Adrenal gland (tissue), 5 donors: ENCODE measurements at regions not wholly inside any gene's neighbourhood (a gene's known extent, or its start where the extent isn't known, plus 50 kb on each side); places are given as distances from the start of the nearest gene placed in this dataset.

Experiments
- CTCF ChIP-seq, 6 experiments: fragments of 450-650 bp in 4 of 6; fragments of 200-600 bp in 2 of 6; sonication (generic) in 1 of 6; IDR thresholded peaks; 1 replicate in 5 of 6; 2 replicates in 1 of 6; pipeline versions ENCODE4 v1.5.1 to v1.8.0; 2016 to 2021; ENCODE audit warnings: antibody characterized with exemption in 6 of 6, mild to moderate bottlenecking in 2 of 6, moderate library complexity in 1 of 6
- POLR2A ChIP-seq, 2 donors: fragments of 450-650 bp; IDR thresholded peaks; one replicate each; pipeline ENCODE4 v1.6.1; 2017; ENCODE audit warnings: antibody characterized with exemption in 2 of 2, mild to moderate bottlenecking in 2 of 2, moderate library complexity in 1 of 2
- donor health status: DM: no; HTN: no; CAD: no.

GRCh38 chr9:13644675-13645074, 365.2 kb upstream of the MPDZ start:
- TF ChIP-seq POLR2A (IDR thresholded peaks at IDR 0.05) (no peak), CTCF (IDR thresholded peaks at IDR 0.05) (no peak)
